Ammon's horn (tissue), 1 donor: ENCODE measurements at regions not wholly inside any gene's neighbourhood (a gene's known extent, or its start where the extent isn't known, plus 50 kb on each side); places are given as distances from the start of the nearest gene placed in this dataset.

ENCODE experiments used
- DNase-seq: peaks from one replicate; pipeline ENCODE4 v3.0.0-alpha.2; 2016; ENCODE audit warnings: low spot score

- no peak for DNase-seq
Measured at GRCh38 chr10:61356354-61356753, 96.8 kb downstream of the TMEM26 start.

- no peak for DNase-seq
Measured at GRCh38 chr10:61355211-61355610, 98.0 kb downstream of the TMEM26 start.

GRCh38 chr10:61354401-61354975, 98.7 kb downstream of the TMEM26 start:
- no peak for DNase-seq

GRCh38 chr10:61350794-61351193, 102.4 kb downstream of the TMEM26 start:
- no peak for DNase-seq

GRCh38 chr10:61350068-61350467, 103.1 kb downstream of the TMEM26 start:
- no peak for DNase-seq

- no peak for DNase-seq
Measured at GRCh38 chr10:61346796-61347413, 106.3 kb downstream of the TMEM26 start.

GRCh38 chr10:61343796-61344195, 109.4 kb downstream of the TMEM26 start:
- no peak for DNase-seq

- DNase-seq, result no peak
Measured at GRCh38 chr10:61342858-61343572, 110.2 kb downstream of the TMEM26 start.

GRCh38 chr10:61341008-61341407, 112.2 kb downstream of the TMEM26 start:
- DNase-seq, result no peak

GRCh38 chr10:61338146-61338545, 115.0 kb downstream of the TMEM26 start:
- DNase-seq, result no peak

- no peak for DNase-seq
Measured at GRCh38 chr10:61337741-61338140, 115.4 kb downstream of the TMEM26 start.

- DNase-seq, result no peak
Measured at GRCh38 chr10:61336831-61337230, 116.3 kb downstream of the TMEM26 start.

GRCh38 chr10:61335359-61335758, 117.8 kb downstream of the TMEM26 start:
- no peak for DNase-seq

- no peak for DNase-seq
Measured at GRCh38 chr10:61332581-61332980, 120.6 kb downstream of the TMEM26 start.

GRCh38 chr10:61330669-61331068, 122.5 kb downstream of the TMEM26 start:
- DNase-seq, result no peak

GRCh38 chr10:61329854-61330253, 123.3 kb downstream of the TMEM26 start:
- DNase-seq, result no peak

GRCh38 chr10:61325223-61325960, 127.8 kb downstream of the TMEM26 start:
- no peak for DNase-seq

GRCh38 chr10:61323726-61324125, 129.5 kb downstream of the TMEM26 start:
- DNase-seq, result no peak

GRCh38 chr10:61321041-61321857, 131.9 kb downstream of the TMEM26 start:
- no peak for DNase-seq

- no peak for DNase-seq
Measured at GRCh38 chr10:61320257-61320587, 133.0 kb downstream of the TMEM26 start.

- no peak for DNase-seq
Measured at GRCh38 chr10:61319386-61320256, 133.6 kb downstream of the TMEM26 start.
